HFF-Myc (cell line): ENCODE measurements at regions not wholly inside any gene's neighbourhood (a gene's known extent, or its start where the extent isn't known, plus 50 kb on each side); places are given as distances from the start of the nearest gene placed in this dataset.

Experiments
- DNase-seq: peaks from one replicate; pipeline ENCODE4 v3.0.0-alpha.2; 2011; ENCODE audit warnings: low read depth; ENCODE audit errors: extremely low read depth
- H3K4me3 ChIP-seq: replicated peaks from 2 replicates; pipeline ENCODE4 v1.5.1; 2011; ENCODE audit warnings: low read depth, mild to moderate bottlenecking, control low read depth, low read length
- CTCF ChIP-seq: IDR thresholded peaks from 2 replicates; pipeline ENCODE4 v1.5.1; 2012; ENCODE audit warnings: mild to moderate bottlenecking, low read depth, low read length, control low read depth; ENCODE audit errors: missing control alignments

GRCh38 chr5:123817267-123817666, 305.3 kb downstream of the CSNK1G3 start:
- TF ChIP-seq CTCF: no peak
- DNase-seq: no peak
- no peak overlapping the region for H3K4me3 ChIP-seq

- peak; percentile 29 for DNase-seq
- H3K4me3 ChIP-seq: no peak overlapping the region
- TF ChIP-seq CTCF: no peak
These were observed 303.0 kb downstream of the CSNK1G3 start for GRCh38 chr5:123814801-123815470.

- TF ChIP-seq CTCF: no peak
- 0 out of 2 replicates have a peak overlapping the region, but pooled peaks have one; percentile 7 for H3K4me3 ChIP-seq
- peak; percentile 43 for DNase-seq
These were observed 302.1 kb downstream of the CSNK1G3 start for GRCh38 chr5:123813937-123814624.

- DNase-seq: no peak
- TF ChIP-seq CTCF: no peak
- H3K4me3 ChIP-seq: no peak overlapping the region
These were observed 301.3 kb downstream of the CSNK1G3 start for GRCh38 chr5:123813264-123813663.

GRCh38 chr5:123811831-123812230, 299.9 kb downstream of the CSNK1G3 start:
- no peak for TF ChIP-seq CTCF
- no peak for DNase-seq
- H3K4me3 ChIP-seq: no peak overlapping the region

GRCh38 chr5:123810746-123811340, 298.9 kb downstream of the CSNK1G3 start:
- H3K4me3 ChIP-seq: no peak overlapping the region
- DNase-seq: no peak
- TF ChIP-seq CTCF: no peak
